ENCODE measurements at regions not wholly inside any gene's neighbourhood (a gene's known extent, or its start where the extent isn't known, plus 50 kb on each side); places are given as distances from the start of the nearest gene placed in this dataset.

GRCh38 chr11:100536979-100537378 is 150.1 kb upstream of the ARHGAP42 start:
- no peak for DNase-seq

GRCh38 chr11:100543386-100543785 is 143.7 kb upstream of the ARHGAP42 start:
- DNase-seq: no peak

- no peak for DNase-seq
These were observed 141.5 kb upstream of the ARHGAP42 start for GRCh38 chr11:100545556-100545955.

GRCh38 chr11:100545970-100546369 is 141.1 kb upstream of the ARHGAP42 start:
- no peak for DNase-seq

- DNase-seq: no peak
These were observed 140.4 kb upstream of the ARHGAP42 start for GRCh38 chr11:100546714-100547113.

- DNase-seq: no peak
These were observed 136.8 kb upstream of the ARHGAP42 start for GRCh38 chr11:100550298-100550697.

GRCh38 chr11:100550912-100551632 is 136.0 kb upstream of the ARHGAP42 start:
- no peak for DNase-seq

GRCh38 chr11:100555931-100556330 is 131.2 kb upstream of the ARHGAP42 start:
- no peak for DNase-seq

- no peak for DNase-seq
These were observed 130.3 kb upstream of the ARHGAP42 start for GRCh38 chr11:100556781-100557180.

GRCh38 chr11:100557830-100558611 is 129.1 kb upstream of the ARHGAP42 start:
- no peak for DNase-seq

- no peak for DNase-seq
These were observed 126.5 kb upstream of the ARHGAP42 start for GRCh38 chr11:100560606-100561005.

- DNase-seq: no peak
These were observed 125.8 kb upstream of the ARHGAP42 start for GRCh38 chr11:100561323-100561722.

GRCh38 chr11:100562128-100562527 is 125.0 kb upstream of the ARHGAP42 start:
- no peak for DNase-seq

GRCh38 chr11:100563541-100564280 is 123.4 kb upstream of the ARHGAP42 start:
- no peak for DNase-seq

- no peak for DNase-seq
These were observed 113.1 kb upstream of the ARHGAP42 start for GRCh38 chr11:100573911-100574513.

- no peak for DNase-seq
These were observed 112.0 kb upstream of the ARHGAP42 start for GRCh38 chr11:100574894-100575769.

GRCh38 chr11:100575860-100576717 is 111.0 kb upstream of the ARHGAP42 start:
- DNase-seq: peak; percentile 56

- DNase-seq: no peak
These were observed 110.4 kb upstream of the ARHGAP42 start for GRCh38 chr11:100576718-100577021.

- DNase-seq: no peak
These were observed 108.2 kb upstream of the ARHGAP42 start for GRCh38 chr11:100578831-100579311.

- peak; percentile 0 for DNase-seq
These were observed 105.8 kb upstream of the ARHGAP42 start for GRCh38 chr11:100581318-100581717.

Measured in suppressor macrophage treated with lipopolysaccharide for 4 hours (primary cell).